ENCODE measurements at regions not wholly inside any gene's neighbourhood (a gene's known extent, or its start where the extent isn't known, plus 50 kb on each side); places are given as distances from the start of the nearest gene placed in this dataset.

GRCh38 chr3:78279091-78279490, 1239.2 kb downstream of the ROBO2 start:
- no peak overlapping the region for H3K27ac ChIP-seq (ENCODE audit: poor library complexity, severe bottlenecking)
- no peaks in the 10 kb centered on the region for H3K9me3 ChIP-seq (ENCODE audit: severe bottlenecking)
- DNase-seq (ENCODE audit: low spot score) (no peak), ATAC-seq (ENCODE audit: low read depth) (no peak)
- H3K4me1 ChIP-seq (ENCODE audit: insufficient read depth, poor library complexity, severe bottlenecking), result no peaks in the 10 kb centered on the region
- no peaks in the 10 kb centered on the region for H3K27me3 ChIP-seq (ENCODE audit: insufficient read depth, poor library complexity, severe bottlenecking)
- no peak for TF ChIP-seq CTCF (IDR thresholded peaks at IDR 0.05; ENCODE audit: poor library complexity, severe bottlenecking)
- no peaks in the 10 kb centered on the region for H3K36me3 ChIP-seq (ENCODE audit: low read depth)
- H3K4me3 ChIP-seq (ENCODE audit: severe bottlenecking), result no peak overlapping the region

GRCh38 chr3:78281381-78281780, 1241.5 kb downstream of the ROBO2 start:
- no peaks in the 10 kb centered on the region for H3K9me3 ChIP-seq (ENCODE audit: severe bottlenecking)
- H3K27me3 ChIP-seq (ENCODE audit: insufficient read depth, poor library complexity, severe bottlenecking), result peaks cover under 1% of the 10 kb centered on the region
- H3K36me3 ChIP-seq (ENCODE audit: low read depth), result no peaks in the 10 kb centered on the region
- H3K27ac ChIP-seq (ENCODE audit: poor library complexity, severe bottlenecking), result no peak overlapping the region
- no peaks in the 10 kb centered on the region for H3K4me1 ChIP-seq (ENCODE audit: insufficient read depth, poor library complexity, severe bottlenecking)
- no peak for DNase-seq (ENCODE audit: low spot score)
- no peak for ATAC-seq (ENCODE audit: low read depth)
- no peak for TF ChIP-seq CTCF (IDR thresholded peaks at IDR 0.05; ENCODE audit: poor library complexity, severe bottlenecking)
- no peak overlapping the region for H3K4me3 ChIP-seq (ENCODE audit: severe bottlenecking)

GRCh38 chr3:78283994-78284393, 1244.1 kb downstream of the ROBO2 start:
- Histone ChIP-seq H3K4me3 (ENCODE audit: severe bottlenecking) (no peak overlapping the region), H3K4me1 (ENCODE audit: insufficient read depth, poor library complexity, severe bottlenecking) (no peaks in the 10 kb centered on the region), H3K9me3 (ENCODE audit: severe bottlenecking) (no peaks in the 10 kb centered on the region), H3K36me3 (ENCODE audit: low read depth) (no peaks in the 10 kb centered on the region), H3K27ac (ENCODE audit: poor library complexity, severe bottlenecking) (no peak overlapping the region), H3K27me3 (ENCODE audit: insufficient read depth, poor library complexity, severe bottlenecking) (peaks cover 4% of the 10 kb centered on the region)
- ATAC-seq (ENCODE audit: low read depth), result no peak
- no peak for TF ChIP-seq CTCF (IDR thresholded peaks at IDR 0.05; ENCODE audit: poor library complexity, severe bottlenecking)
- no peak for DNase-seq (ENCODE audit: low spot score)

GRCh38 chr3:78285032-78285728, 1245.3 kb downstream of the ROBO2 start:
- no peaks in the 10 kb centered on the region for H3K36me3 ChIP-seq (ENCODE audit: low read depth)
- TF ChIP-seq CTCF (IDR thresholded peaks at IDR 0.05; ENCODE audit: poor library complexity, severe bottlenecking), result no peak
- ATAC-seq (ENCODE audit: low read depth) (no peak), DNase-seq (ENCODE audit: low spot score) (no peak)
- peaks cover 4% of the 10 kb centered on the region for H3K27me3 ChIP-seq (ENCODE audit: insufficient read depth, poor library complexity, severe bottlenecking)
- H3K27ac ChIP-seq (ENCODE audit: poor library complexity, severe bottlenecking), result no peak overlapping the region
- no peaks in the 10 kb centered on the region for H3K9me3 ChIP-seq (ENCODE audit: severe bottlenecking)
- H3K4me1 ChIP-seq (ENCODE audit: insufficient read depth, poor library complexity, severe bottlenecking), result no peaks in the 10 kb centered on the region
- H3K4me3 ChIP-seq (ENCODE audit: severe bottlenecking), result no peak overlapping the region

GRCh38 chr3:78287085-78287484, 1247.2 kb downstream of the ROBO2 start:
- Histone ChIP-seq H3K4me1 (ENCODE audit: insufficient read depth, poor library complexity, severe bottlenecking) (no peaks in the 10 kb centered on the region), H3K9me3 (ENCODE audit: severe bottlenecking) (no peaks in the 10 kb centered on the region), H3K27me3 (ENCODE audit: insufficient read depth, poor library complexity, severe bottlenecking) (peaks cover 4% of the 10 kb centered on the region), H3K4me3 (ENCODE audit: severe bottlenecking) (no peak overlapping the region), H3K36me3 (ENCODE audit: low read depth) (no peaks in the 10 kb centered on the region), H3K27ac (ENCODE audit: poor library complexity, severe bottlenecking) (no peak overlapping the region)
- no peak for ATAC-seq (ENCODE audit: low read depth)
- TF ChIP-seq CTCF (IDR thresholded peaks at IDR 0.05; ENCODE audit: poor library complexity, severe bottlenecking), result no peak
- no peak for DNase-seq (ENCODE audit: low spot score)
